NCI-H226 (cell line): ENCODE measurements at regions not wholly inside any gene's neighbourhood (a gene's known extent, or its start where the extent isn't known, plus 50 kb on each side); places are given as distances from the start of the nearest gene placed in this dataset.
A peak's percentile ranks its signal among the peaks of the same experiment; 100 is the strongest.
"Not testable (repeated sequence)": the region's sequence is repeated elsewhere in the genome, so short reads cannot be mapped to it uniquely, and the experiment has no call there.

Source experiments
- DNase-seq: peaks from one replicate; pipeline ENCODE4 v3.0.0-alpha.2; 2015

DNA sequence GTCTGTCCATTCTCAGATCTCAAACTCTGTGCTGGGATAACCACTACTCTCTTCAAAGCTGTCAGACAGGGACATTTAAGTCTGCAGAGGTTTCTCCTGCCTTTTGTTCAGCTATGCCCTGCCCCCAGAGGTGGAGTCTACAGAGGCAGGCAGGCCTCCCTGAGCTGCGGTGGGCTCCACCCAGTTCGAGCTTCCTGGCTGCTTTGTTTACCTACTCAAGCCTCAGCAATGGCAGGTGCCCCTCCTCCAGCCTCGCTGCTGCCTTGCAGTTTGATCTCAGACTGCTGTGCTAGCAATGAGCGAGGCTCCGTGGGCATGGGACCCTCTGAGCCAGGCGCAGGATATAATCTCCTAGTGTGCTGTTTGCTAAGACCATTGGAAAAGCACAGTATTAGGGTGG is 53.1 kb upstream of the HUNK start:
- not testable (repeated sequence) for DNase-seq

DNA sequence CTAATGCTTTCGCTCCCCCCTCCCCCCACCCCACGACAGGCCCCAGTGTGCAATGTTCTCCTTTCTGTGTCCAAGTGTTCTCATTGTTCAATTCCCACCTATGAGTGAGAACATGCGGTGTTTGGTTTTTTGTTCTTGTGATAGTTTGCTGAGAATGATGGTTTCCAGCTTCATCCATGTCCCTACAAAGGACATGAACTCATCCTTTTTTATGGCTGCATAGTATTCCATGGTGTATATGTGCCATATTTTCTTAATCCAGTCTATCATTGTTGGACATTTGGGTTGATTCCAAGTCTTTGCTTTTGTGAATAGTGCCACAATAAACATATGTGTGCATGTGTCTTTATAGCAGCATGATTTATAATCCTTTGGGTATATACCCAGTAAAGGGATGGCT is 58.5 kb upstream of the HUNK start:
- DNase-seq = not testable (repeated sequence)

DNA sequence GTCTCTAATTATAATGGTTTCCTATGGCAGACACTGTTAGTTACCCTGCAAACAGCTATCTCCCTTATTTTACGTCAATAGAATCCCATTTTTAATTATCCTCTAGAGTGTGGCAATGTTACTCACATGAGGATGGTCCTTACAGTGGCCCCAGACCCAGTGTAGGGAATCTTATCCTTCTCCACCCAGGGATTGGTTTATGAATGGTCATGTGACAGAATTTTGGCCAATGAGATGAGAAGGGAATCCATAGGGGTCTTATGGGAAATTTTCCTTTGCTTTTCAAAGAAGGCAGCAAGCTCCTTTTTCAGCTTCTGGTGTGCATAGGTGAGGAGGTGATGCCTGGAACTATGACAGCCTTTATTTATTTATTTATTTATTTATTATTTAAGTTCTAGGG is 59.0 kb upstream of the HUNK start:
- DNase-seq = no peak

DNA sequence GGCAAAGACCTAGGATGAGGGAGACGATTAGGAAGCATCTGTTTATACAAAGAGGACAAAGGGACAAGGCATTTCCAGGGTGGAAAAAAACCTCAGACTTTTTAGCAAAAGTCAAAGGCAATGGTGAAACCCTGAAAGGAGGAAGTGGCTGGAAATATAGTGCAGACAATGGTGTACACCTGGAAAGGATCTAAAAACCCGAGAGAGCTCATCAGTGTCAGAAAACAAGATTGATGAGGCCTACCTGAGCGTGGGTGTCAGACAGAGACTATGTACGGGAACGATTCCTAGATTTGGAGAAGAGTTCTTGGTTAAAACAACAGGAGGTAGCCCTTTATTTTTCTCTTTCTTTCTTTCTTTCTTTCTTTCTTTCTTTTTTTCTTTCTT is 68.8 kb upstream of the HUNK start:
- DNase-seq = no peak

DNA sequence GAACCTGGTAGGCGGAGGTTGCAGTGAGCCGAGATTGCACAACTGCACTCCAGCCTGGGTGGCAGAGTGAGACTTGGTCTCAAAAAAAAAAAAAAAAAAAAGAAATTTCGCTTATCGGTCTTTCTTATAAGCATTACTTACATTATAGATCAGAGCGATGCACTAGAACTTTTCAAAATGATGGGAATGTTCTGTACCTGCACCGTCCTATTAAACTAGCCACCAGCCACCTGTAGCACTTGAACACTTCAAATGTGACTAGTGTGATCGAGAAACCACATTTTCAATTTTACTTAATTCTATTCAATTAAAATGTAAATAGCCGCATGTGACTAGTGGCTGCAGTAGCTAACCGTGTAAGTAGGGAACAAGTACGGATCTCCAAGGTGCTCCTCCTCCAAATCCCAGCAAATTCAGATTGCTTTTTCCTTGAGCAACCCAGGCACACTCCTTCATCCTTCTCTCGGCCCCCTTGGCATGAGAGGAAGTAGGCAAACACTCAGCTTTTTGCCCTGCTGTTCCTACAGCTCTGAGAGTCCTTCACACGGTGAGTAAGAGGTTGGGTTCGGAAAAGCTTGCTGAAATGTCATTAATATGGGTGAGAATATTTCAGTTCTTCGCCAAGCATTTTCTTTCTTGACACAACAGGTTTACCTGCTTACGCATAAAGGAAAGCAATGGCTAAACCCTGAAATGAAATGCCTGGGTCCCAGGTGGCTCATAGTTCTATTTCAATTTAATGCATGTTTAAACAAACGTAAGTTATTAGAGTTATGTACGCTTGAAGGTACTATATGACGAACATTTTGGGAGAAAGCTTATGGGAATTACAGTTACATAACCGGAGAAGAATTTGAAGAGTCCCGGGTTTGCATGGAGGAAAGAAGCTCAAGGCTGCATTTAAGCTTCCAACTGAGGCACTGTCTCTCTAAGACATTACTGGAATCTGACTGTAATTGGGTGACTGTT is 69.5 kb upstream of the HUNK start:
- DNase-seq = no peak

DNA sequence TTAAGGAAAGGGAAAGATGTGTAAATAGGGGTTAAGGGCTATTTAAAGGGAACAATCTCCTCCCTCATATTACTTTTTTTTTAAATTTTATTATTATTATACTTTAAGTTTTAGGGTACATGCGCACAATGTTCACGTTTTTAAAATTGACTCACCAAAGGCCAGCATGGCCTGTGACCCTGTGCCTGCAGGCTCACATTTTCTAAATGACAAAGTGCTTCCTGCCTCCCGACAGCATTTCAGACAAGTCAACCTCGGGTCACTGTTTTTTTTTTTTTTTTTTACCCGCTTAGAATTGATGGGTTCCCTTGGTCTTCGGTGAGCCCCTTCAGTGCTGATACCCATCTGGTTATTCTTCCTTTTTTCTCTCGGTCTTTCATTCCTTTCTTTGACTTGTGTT is 70.4 kb upstream of the SCAF4 start:
- DNase-seq = no peak

DNA sequence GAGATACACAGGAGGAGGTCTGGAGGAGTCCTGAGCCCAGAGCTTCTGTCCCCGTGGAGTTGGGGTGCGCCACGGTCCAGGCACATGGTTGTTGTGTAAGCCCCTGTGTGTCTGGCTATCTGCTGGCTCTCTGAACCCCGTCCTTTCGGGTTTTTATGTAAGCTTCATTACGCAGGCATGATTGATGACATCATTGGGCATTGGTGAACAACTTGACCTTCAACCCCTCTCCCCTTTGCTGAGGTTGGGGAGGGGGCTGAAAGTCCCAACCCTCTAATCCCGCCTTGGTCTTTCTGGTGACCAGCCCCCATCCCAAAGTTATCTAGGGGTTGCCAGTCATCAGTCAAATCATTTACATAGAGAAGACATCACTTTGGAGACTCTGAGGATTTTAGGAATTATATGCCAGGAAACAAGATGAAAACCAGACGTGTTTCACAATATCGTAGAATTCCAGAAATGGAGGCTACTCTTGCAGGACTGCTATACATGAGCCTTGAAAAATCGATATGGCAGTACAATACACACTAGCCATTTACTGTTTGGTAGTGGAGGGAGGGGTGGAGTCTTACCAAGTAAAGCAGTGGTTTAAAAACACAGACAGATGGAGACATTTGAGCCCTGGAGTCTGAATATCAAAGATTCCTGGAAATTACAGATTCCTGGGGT is 69.8 kb upstream of the SCAF4 start:
- no peak for DNase-seq

DNA sequence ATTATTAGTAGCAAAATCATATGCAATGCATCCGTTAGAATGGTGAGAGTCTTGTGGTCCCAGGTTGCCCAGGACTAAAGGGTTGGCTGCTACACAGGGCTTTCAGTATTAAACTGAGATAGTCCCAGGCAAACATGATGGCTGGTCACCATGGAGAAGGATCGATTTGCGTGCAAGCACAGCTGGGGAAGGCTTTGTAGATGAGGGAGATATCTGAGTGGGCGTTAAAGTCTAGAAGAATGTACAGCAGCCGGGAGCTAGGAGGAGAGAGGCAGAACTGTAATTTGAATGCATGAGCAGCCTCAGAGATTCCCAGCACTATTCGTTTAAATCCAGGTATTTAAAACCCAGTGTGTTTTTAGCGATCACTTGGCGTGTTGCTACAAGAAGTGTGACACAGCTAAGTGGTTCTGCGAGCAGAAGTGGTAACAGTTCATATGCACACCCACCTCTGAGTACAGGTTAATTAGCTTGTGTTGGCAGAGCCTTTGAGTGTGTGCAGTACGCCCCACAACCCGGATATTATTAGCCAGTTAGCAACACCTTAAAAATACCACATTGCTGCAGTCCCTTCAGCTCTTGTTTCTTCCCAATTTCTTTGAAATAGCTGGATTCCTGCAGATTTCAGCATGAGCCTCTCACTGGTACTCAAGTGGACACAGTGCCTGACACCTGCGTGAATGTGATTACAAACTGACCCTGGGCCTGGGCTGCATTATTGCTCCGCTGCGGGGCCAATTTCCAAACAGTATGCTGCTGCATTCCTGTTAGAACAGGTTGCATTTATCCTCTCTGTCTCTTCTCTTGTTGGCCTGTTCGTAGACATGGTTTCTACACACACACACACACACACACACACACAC is 67.2 kb upstream of the SCAF4 start:
- DNase-seq = no peak

DNA sequence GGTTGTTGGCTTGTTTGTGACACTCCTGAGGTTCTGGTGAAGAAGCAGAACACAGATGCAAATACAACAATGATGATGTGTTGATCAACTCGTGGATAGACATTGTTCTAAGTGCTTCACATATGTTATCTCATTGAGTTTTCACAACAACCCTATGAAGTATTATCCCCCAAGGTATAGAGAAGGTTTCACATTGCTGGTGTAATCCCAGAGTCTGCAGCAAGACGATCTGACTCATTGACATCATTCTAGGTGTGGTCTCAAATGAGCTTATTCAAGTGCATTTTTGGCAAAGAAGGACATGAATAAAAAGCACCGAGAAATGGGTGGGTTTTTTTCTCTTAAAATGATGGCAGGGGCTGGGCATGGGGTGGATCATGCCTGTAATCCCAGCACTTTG is 64.1 kb upstream of the SCAF4 start:
- DNase-seq = no peak

DNA sequence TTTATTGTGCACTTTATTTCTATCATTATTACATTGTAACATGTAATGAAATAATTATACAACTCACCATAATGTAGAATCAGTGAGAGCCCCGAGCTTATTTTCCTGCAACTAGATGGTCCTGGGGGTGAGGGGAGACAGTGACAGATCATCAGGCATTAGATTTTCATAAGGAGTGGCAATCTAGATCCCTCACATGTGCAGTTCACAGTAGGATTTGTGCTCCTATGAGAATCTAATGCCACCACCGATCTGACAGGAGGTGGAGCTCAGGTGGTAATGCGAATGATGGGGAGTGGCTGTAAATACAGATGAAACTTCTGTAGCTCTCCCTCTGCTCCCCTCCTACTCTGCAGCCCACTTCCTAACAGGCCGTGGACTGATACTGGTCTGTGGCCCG is 58.5 kb upstream of the SCAF4 start:
- not testable (repeated sequence) for DNase-seq

DNA sequence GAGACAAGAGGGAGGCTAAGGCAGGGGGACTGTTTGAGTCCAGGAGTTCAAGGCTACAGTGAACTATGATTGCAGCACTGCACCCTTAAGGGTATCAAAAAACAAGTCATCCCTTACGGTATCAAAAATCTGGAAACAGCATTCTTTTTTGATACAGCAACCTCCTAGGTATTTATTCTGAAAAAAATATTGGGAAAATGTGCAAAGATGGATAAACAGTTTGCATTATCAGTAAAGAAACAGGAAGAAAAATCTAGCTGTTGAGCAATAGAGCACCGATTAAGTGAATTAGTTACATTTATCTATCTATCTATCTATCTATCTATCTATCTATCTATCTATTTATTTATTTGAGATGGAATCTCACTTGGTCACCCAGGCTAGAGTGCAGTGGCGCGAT is 56.7 kb upstream of the SCAF4 start:
- DNase-seq = no peak

DNA sequence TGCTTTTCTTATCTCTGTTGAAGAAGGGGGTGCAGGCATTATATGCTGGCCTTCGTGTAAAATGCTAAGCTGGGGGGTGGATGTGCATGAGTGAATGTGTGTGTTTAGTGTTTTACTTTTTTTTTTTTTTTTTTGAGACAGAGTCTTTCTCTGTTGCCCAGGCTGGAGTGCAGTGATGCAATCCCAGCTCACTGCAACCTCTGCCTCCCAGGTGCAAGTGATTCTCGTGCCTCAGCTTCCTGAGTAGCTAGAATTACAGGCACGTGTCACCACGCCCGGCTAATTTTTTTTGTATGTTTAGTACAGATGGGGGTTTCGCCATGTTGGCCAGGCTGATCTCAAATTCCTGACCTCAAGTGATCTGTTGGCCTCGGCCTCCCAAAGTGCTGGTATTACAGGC is 55.8 kb upstream of the SCAF4 start:
- DNase-seq = not testable (repeated sequence)

DNA sequence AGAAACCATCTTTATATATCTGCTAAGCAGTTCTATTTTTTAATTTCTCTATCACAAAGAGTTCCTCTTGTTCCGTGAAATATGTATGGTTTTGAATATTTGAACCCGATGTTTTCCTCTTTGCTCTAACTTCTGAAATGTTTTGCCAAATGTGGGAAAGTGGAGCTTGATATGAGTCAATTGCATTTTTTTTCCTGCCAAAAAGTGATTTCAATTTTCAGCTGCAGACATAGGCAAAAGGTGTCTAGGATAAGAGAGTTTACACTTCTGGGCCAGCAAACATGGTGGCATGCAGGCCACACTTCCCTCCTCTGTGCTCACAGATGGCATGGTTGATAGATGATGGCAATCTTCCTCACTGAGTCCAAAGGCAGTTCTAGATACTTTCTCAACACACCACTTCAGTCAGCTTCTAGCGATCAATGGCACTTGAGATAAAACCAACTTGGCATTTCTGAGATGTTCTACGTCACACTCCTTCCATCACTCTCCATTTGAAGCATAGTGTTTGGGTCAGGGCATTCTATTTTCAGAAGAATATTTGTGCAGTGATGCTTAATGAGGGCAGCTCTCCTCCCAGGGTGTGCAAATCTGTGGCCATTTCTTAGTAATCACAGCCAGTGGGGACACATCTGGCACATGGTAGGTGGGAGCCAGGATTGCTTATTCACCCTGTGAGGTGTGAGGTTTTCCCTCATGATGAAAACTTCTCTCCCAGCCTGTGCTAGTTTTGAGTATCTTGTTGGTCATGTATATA is 54.4 kb upstream of the SCAF4 start:
- no peak for DNase-seq

DNA sequence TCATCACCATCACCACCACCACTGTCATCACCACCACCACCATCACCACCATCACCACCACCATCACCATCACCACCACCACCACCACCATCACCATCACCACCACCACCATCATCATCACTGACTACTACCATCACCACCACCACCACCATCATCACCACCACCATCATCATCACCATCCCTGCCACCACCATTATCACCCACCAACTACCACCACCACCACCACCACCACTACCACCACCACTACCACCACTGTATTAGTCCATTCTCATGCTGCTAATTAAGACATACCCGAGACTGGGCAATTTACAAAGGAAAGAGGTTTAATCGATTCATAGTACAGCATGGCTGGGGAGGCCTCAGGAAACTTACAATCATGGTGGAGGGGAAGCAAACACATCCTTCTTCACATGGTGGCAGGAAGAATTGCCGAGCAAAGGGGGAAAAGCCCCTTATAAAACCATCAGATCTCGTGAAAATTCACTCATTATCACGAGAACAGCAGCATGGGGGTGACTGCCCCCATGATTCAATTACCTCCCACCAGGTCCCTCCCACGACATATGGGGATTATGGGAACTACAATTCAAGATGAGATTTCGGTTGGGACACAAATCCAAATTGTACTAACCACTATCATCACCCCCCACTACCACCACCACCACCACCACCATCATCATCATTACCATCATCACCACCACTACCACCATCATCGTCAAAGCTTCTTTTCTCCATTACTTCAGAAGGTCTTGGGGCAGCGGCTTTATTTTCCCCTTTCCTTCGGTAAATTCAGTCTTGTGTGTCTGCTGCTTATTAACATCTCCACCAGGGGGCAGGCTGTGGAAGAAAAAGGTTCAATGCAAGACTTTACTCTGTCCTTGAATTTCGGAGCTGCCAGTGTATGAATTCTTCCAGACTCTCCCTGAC is 53.6 kb upstream of the SCAF4 start:
- not testable (repeated sequence) for DNase-seq

DNA sequence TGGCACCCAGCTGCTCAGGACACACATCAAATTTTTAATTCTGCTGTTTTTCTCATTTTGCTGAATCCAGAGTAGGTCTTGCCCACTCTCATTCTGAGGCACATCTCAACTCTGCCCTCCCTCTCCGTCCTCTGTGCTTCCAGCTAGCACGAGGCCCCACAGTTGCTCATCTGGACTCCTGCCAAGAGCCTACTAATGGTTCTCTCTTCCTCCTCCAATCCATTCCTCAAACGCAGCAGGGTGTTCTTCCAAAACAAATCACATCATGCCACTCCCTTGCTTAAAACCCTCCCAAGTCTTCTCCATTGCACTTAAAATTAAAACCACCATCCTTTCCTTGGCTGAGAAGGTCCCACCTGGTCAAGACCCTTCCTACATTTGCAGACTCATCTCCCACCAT is 49.8 kb upstream of the SCAF4 start:
- DNase-seq = peak; percentile 57
